ENCODE measurements at regions not wholly inside any gene's neighbourhood (a gene's known extent, or its start where the extent isn't known, plus 50 kb on each side); places are given as distances from the start of the nearest gene placed in this dataset.

- no peak for TF ChIP-seq POLR2A (IDR thresholded peaks at IDR 0.05)
- no peak for TF ChIP-seq CTCF (IDR thresholded peaks at IDR 0.05)
Observed at GRCh38 chr21:27359141-27359540, 392.3 kb upstream of the ADAMTS5 start.

All from suprapubic skin (tissue), 3 donors.